ENCODE measurements at regions not wholly inside any gene's neighbourhood (a gene's known extent, or its start where the extent isn't known, plus 50 kb on each side); places are given as distances from the start of the nearest gene placed in this dataset.

GRCh38 chr1:116321766-116322175 is 51.3 kb upstream of the ATP1A1 start:
- H3K27ac Mint-ChIP-seq = no peak overlapping the region
- DNase-seq (ENCODE audit: low spot score) = no peak
- H3K9me3 Mint-ChIP-seq = no peaks in the 10 kb centered on the region
- no peaks in the 10 kb centered on the region for H3K36me3 Mint-ChIP-seq
- no peak for ATAC-seq
- H3K4me3 Mint-ChIP-seq = no peak overlapping the region
- no peaks in the 10 kb centered on the region for H3K27me3 Mint-ChIP-seq
- H3K4me1 Mint-ChIP-seq (ENCODE audit: low read depth in 2 of 2) = peaks cover 19 to 21% of the 10 kb centered on the region in 2 donors

GRCh38 chr1:116322752-116323405 is 50.2 kb upstream of the ATP1A1 start:
- Mint-ChIP-seq H3K27ac (peak overlapping the region in 1 of 2 donors; percentile 7), H3K4me1 (ENCODE audit: low read depth in 2 of 2) (peaks cover 19 to 21% of the 10 kb centered on the region in 2 donors)

More at GRCh38 chr1:116322752-116323405, 50.2 kb upstream of the ATP1A1 start:
- Mint-ChIP-seq H3K36me3 (no peaks in the 10 kb centered on the region), H3K4me3 (no peak overlapping the region), H3K27me3 (no peaks in the 10 kb centered on the region), H3K9me3 (no peaks in the 10 kb centered on the region)
- no peak for ATAC-seq
- no peak for DNase-seq (ENCODE audit: low spot score)
